NCI-H1105 treated with DMSO at 0.1 percent for 48 hours (cell line): ENCODE measurements at regions not wholly inside any gene's neighbourhood (a gene's known extent, or its start where the extent isn't known, plus 50 kb on each side); places are given as distances from the start of the nearest gene placed in this dataset.

Experiments used
- DNase-seq: peaks from one replicate; lab custom pipeline; 2025; lab: John Stamatoyannopoulos, UW

- no peak for DNase-seq
These were observed 538.3 kb upstream of the PKN2 start for GRCh38 chr1:88145752-88146151.

GRCh38 chr1:88149686-88150085 is 534.4 kb upstream of the PKN2 start:
- DNase-seq, result no peak

GRCh38 chr1:88150330-88150729 is 533.7 kb upstream of the PKN2 start:
- DNase-seq, result peak; percentile 16

GRCh38 chr1:88163187-88163586 is 520.9 kb upstream of the PKN2 start:
- DNase-seq, result no peak

GRCh38 chr1:88168126-88168525 is 515.9 kb upstream of the PKN2 start:
- no peak for DNase-seq

DNA sequence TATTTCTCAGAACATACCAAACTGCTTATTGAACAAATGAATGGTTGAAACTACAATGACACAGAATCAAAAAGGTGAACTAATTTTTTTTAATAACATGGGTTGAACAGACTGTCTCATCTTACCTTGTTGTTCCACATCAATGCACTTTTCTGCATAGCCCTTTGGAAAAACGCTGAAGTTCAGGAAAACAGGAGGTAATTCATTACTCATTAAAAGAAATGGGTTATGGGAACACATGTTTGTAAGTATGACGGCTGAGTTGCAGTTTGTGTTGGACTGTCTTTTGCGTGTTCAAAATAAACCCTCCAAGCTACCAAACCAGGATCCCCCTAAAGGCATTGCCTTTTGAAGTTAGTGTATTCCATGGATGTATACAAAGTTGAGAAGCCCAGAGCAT is 514.9 kb upstream of the PKN2 start:
- no peak for DNase-seq

DNA sequence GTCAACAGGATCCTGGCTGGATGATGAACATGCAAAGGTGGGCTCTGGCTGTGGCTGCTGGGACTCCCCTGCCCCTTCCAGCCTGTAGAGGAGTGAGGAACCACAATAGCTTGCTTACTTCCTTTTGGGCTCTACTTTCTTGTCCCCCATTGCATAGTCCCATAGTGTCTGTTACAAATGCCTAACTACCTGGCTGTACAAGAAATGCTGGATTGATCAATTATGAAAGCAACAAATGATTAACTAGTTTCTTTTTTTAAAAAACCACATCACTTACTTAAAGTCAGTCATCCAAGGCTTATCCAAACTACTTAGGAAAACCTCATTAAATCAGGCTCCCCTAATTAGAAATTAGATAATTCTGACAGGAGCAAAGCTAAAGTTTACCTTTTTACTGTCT is 514.1 kb upstream of the PKN2 start:
- DNase-seq, result no peak

DNA sequence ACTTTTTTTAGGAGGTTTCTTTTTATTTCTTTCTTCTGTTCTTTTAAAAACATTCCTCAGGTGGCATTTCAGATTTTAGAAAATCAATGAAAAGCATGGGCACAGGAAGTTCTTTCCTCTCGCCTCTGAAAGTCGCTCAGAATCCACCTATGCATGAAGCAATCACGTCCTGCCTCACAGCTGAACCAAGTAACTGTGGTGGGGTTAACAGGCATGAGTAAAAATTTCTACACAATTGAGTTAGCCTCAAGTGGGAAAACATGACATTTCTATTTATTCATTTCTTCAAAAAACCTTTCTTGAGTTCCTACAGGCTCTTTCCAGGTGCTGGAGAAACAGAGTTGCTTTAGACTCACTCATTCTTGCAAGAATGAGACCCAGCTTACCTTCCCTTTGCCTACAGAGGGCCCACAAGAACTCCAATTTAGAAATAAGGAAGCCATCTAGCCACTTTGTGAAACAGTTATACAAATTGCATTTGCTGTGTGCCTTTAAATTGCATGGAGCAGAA is 508.9 kb upstream of the PKN2 start:
- no peak for DNase-seq

DNA sequence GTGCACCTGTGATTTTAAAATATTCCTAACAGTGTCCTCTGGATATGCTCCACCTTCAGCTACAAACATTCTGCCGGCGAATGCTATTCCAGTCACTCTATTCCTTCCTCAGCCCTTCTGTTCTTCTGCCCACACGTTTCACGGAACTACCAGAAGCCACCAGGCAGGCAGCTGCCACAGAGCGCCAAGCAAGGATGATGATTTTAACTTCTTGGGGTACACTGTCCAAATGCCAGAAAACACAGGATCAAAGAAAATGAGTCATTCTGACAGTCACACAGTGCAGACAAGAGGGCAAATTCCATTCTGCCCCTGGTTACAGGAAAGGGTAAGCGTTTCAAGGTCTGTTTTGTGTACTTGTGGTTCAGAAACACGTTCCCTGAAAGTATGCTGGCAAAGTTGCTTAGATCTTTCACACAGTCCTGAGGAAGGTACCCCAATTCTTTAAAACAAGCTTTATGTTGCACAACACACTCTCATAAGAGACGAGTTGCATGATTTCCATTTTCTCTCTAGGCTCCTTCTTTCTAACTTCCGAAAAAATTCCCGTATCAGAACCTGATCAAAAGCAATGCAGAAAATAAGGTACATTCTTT is 508.3 kb upstream of the PKN2 start:
- DNase-seq, result no peak

- no peak for DNase-seq
These were observed 504.1 kb upstream of the PKN2 start for GRCh38 chr1:88179943-88180342.

- peak; percentile 47 for DNase-seq
These were observed 503.5 kb upstream of the PKN2 start for GRCh38 chr1:88180449-88181108.

- DNase-seq, result no peak
These were observed 497.2 kb upstream of the PKN2 start for GRCh38 chr1:88186911-88187310.

- no peak for DNase-seq
These were observed 496.0 kb upstream of the PKN2 start for GRCh38 chr1:88188038-88188437.

DNA sequence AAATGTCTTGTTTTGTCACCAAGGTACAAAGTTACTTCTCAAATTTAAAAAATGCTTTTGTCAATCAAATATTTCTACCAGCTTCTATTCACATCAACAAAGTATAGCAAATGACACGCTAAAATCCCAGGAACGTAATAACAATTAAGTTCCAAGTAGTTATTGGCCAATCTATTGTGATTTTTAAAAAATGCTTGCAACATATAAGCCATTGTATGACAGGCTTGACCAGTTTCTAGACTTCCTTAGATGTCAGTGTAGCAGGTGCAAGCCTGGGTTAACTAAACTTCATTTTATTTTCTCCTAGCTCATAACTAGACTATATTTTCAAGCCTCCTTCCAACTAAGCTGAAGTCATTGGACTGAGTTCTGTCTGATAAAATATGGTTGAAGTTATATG is 494.5 kb upstream of the PKN2 start:
- no peak for DNase-seq

- DNase-seq, result no peak
These were observed 492.2 kb upstream of the PKN2 start for GRCh38 chr1:88191917-88192316.

DNA sequence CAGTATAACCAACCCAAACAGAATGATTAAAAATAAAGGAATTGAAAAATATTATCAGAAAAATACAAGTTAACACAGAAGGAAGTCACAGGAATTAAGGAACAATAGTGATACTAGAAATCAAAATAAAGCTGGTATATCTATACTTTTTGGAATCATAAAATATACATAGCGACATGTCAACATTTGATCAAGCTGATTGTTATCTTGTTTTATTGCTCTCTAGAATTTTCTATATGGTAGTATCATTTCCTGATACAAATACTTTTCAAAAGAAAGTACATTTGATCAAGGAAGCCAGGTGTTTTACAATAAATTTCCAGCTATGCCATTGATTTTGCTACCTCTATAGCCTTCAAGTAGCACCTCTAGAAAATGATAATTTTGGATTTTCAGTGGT is 489.5 kb upstream of the PKN2 start:
- no peak for DNase-seq

DNA sequence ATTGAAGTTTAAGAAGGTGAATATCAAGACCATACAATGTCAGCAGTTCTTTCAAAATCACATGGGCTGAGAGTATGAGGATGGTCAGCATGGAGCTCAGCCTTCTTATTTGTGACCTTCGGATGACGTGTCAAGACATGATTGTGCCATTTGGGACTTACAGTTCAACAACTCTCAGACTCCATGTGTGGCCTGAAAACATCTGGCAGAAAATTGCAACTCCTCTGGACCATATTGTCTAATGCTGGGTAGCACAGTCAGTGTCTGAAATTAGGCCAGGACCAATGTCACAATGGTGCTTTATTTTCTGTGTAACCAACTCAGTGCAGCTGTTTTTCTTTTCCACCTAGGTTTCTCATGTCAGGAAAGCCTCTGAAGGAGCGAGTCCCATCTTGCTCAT is 483.5 kb upstream of the PKN2 start:
- DNase-seq, result no peak

DNA sequence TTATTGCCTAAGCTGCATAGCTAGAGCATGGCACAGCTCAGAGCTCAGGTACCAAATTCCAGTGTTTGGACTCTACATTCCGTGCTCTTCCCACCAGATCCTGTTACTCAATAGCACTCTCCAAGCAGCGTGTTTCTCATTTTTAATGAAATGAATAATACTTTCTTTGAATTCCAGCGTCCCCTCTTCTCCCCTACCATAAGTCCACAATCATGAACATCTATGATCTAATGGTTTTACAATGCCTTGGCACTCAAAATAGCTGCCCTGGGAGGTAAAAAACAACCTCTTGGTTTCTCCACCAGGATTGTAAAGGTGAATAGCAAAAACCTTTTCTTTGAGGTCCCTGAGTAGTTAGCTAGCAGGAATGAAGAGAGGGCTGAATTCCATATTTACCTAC is 480.0 kb upstream of the PKN2 start:
- no peak for DNase-seq

GRCh38 chr1:88204612-88205167 is 479.4 kb upstream of the PKN2 start:
- DNase-seq, result no peak

DNA sequence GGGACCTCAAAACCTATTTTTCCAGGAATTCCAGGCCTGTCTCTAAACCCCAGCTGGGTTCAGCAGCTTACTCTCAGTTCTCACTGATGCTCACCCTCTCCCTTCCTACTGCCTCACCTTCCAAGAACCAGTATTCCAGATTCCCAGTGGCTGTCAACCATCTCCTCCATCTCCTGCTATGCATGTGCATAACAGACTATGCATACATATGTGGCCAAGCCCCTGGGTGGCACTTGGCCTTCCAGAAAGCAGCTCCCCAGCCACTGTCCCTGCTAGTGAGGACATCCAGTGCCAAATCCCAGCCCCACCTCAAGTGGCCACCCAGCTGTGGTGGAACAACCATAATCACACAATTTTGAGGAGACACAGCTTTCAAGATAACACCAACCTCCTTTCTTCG is 475.7 kb upstream of the PKN2 start:
- no peak for DNase-seq

GRCh38 chr1:88210103-88210787 is 473.8 kb upstream of the PKN2 start:
- DNase-seq, result no peak

- no peak for DNase-seq
These were observed 467.6 kb upstream of the PKN2 start for GRCh38 chr1:88216441-88216840.

- no peak for DNase-seq
These were observed 466.7 kb upstream of the PKN2 start for GRCh38 chr1:88217386-88217785.
